Activated T-helper 1 cell treated with Interleukin-2 at 50 U/mL for 16 hours (primary cell): ENCODE measurements at regions not wholly inside any gene's neighbourhood (a gene's known extent, or its start where the extent isn't known, plus 50 kb on each side); places are given as distances from the start of the nearest gene placed in this dataset.
"Not testable (repeated sequence)": the region's sequence is repeated elsewhere in the genome, so short reads cannot be mapped to it uniquely, and the experiment has no call there.

ENCODE experiments used
- DNase-seq: peaks from one replicate; pipeline ENCODE4 v3.0.0-alpha.2; 2020; ENCODE audit warnings: low read depth

- DNase-seq = no peak
These were observed 512.3 kb downstream of the ZNF385D start for GRCh38 chr3:21238661-21239060.

GRCh38 chr3:21237638-21238037 is 513.4 kb downstream of the ZNF385D start:
- no peak for DNase-seq

GRCh38 chr3:21235491-21235890 is 515.5 kb downstream of the ZNF385D start:
- DNase-seq = no peak

GRCh38 chr3:21234933-21235332 is 516.1 kb downstream of the ZNF385D start:
- DNase-seq = no peak

GRCh38 chr3:21229426-21230135 is 521.4 kb downstream of the ZNF385D start:
- no peak for DNase-seq

GRCh38 chr3:21226086-21226485 is 524.9 kb downstream of the ZNF385D start:
- DNase-seq = no peak

- DNase-seq = no peak
These were observed 530.1 kb downstream of the ZNF385D start for GRCh38 chr3:21220944-21221343.

- DNase-seq = no peak
These were observed 534.4 kb downstream of the ZNF385D start for GRCh38 chr3:21216598-21216997.

GRCh38 chr3:21204122-21204521 is 546.9 kb downstream of the ZNF385D start:
- DNase-seq = not testable (repeated sequence)

- no peak for DNase-seq
These were observed 555.8 kb downstream of the ZNF385D start for GRCh38 chr3:21195203-21195602.

- DNase-seq = not testable (repeated sequence)
These were observed 557.0 kb downstream of the ZNF385D start for GRCh38 chr3:21194036-21194435.

- no peak for DNase-seq
These were observed 562.6 kb downstream of the ZNF385D start for GRCh38 chr3:21188459-21188858.

- DNase-seq = no peak
These were observed 565.1 kb downstream of the ZNF385D start for GRCh38 chr3:21185816-21186314.

- no peak for DNase-seq
These were observed 576.5 kb downstream of the ZNF385D start for GRCh38 chr3:21174461-21174860.

- no peak for DNase-seq
These were observed 580.0 kb downstream of the ZNF385D start for GRCh38 chr3:21170964-21171363.

GRCh38 chr3:21169948-21170347 is 581.1 kb downstream of the ZNF385D start:
- DNase-seq = no peak

- no peak for DNase-seq
These were observed 582.5 kb downstream of the ZNF385D start for GRCh38 chr3:21168471-21168870.

- DNase-seq = no peak
These were observed 587.1 kb downstream of the ZNF385D start for GRCh38 chr3:21163956-21164355.

- no peak for DNase-seq
These were observed 591.5 kb downstream of the ZNF385D start for GRCh38 chr3:21159543-21159906.

- DNase-seq = no peak
These were observed 592.0 kb downstream of the ZNF385D start for GRCh38 chr3:21158861-21159542.

GRCh38 chr3:21154911-21155310 is 596.1 kb downstream of the ZNF385D start:
- DNase-seq = no peak

GRCh38 chr3:21152555-21152954 is 598.5 kb downstream of the ZNF385D start:
- no peak for DNase-seq

- no peak for DNase-seq
These were observed 608.1 kb downstream of the ZNF385D start for GRCh38 chr3:21142949-21143348.

- no peak for DNase-seq
These were observed 609.0 kb downstream of the ZNF385D start for GRCh38 chr3:21142031-21142430.
